SK-N-SH treated with all-trans-retinoic acid at 6 μM for 48 hours (cell line): ENCODE measurements at regions not wholly inside any gene's neighbourhood (a gene's known extent, or its start where the extent isn't known, plus 50 kb on each side); places are given as distances from the start of the nearest gene placed in this dataset.
"Not testable (repeated sequence)": the region's sequence is repeated elsewhere in the genome, so short reads cannot be mapped to it uniquely, and the experiment has no call there.

Experiments
- ARNTL ChIP-seq: fragments of 450-650 bp; formaldehyde crosslinking; IDR thresholded peaks from 2 replicates; pipeline ENCODE4 v1.5.0; 2020; ENCODE audit warnings: low read depth, mild to moderate bottlenecking, moderate library complexity, borderline replicate concordance
- BACH2 ChIP-seq: fragments of 250-450 bp; sonication (Bioruptor Pico); IDR thresholded peaks from 2 replicates; pipeline ENCODE4 v1.9.0; 2021; ENCODE audit warnings: mild to moderate bottlenecking, borderline replicate concordance
- CSDC2 ChIP-seq: fragments of 250-450 bp; sonication (Bioruptor Pico); IDR thresholded peaks from 2 replicates; pipeline ENCODE4 v1.5.0; 2020; ENCODE audit warnings: mild to moderate bottlenecking, moderate library complexity
- ESRRG ChIP-seq: fragments of 250-450 bp; sonication (Bioruptor Pico); IDR thresholded peaks from 2 replicates; pipeline ENCODE4 v1.6.1; 2021; ENCODE audit warnings: mild to moderate bottlenecking
- OSR1 ChIP-seq: fragments of 250-450 bp; sonication (Bioruptor Pico); IDR thresholded peaks from 2 replicates; pipeline ENCODE4 v1.8.0; 2022; ENCODE audit warnings: moderate library complexity, mild to moderate bottlenecking, inconsistent platforms
- RARB ChIP-seq: fragments of 250-450 bp; sonication (Bioruptor Pico); IDR thresholded peaks from 2 replicates; pipeline ENCODE4 v1.8.0; 2021; ENCODE audit warnings: mild to moderate bottlenecking, moderate library complexity
- SNAI2 ChIP-seq: fragments of 250-450 bp; sonication (Bioruptor Pico); IDR thresholded peaks from 2 replicates; pipeline ENCODE4 v1.5.0; 2020; ENCODE audit warnings: mild to moderate bottlenecking, moderate library complexity
- ZC3H10 ChIP-seq: fragments of 250-450 bp; sonication (Bioruptor Pico); IDR thresholded peaks from 2 replicates; pipeline ENCODE4 v1.5.1; 2021; ENCODE audit warnings: mild to moderate bottlenecking, moderate library complexity
- ZFP3 ChIP-seq: fragments of 250-450 bp; sonication (Bioruptor Pico); IDR thresholded peaks from 2 replicates; pipeline ENCODE4 v1.5.0; 2020; ENCODE audit warnings: mild to moderate bottlenecking, moderate library complexity
- ZFP30 ChIP-seq: fragments of 450-650 bp; formaldehyde crosslinking; IDR thresholded peaks from 2 replicates; pipeline ENCODE4 v1.5.0; 2022; ENCODE audit warnings: mild to moderate bottlenecking, moderate library complexity
- TF ChIP-seq, protein P1 (sequence below): fragments of 250-450 bp; sonication (Bioruptor Pico); IDR thresholded peaks from 2 replicates; pipeline ENCODE4 v1.5.1; 2020; ENCODE audit warnings: low read depth, mild to moderate bottlenecking, moderate library complexity
- TF ChIP-seq, protein P2 (sequence below): fragments of 250-450 bp; sonication (Bioruptor Pico); IDR thresholded peaks from 2 replicates; pipeline ENCODE4 v1.8.0; 2020; ENCODE audit warnings: mild to moderate bottlenecking, moderate library complexity, borderline replicate concordance
- TF ChIP-seq, protein P3 (sequence below): fragments of 250-450 bp; sonication (Bioruptor Pico); IDR thresholded peaks from 2 replicates; pipeline ENCODE4 v1.5.1; 2021; ENCODE audit warnings: mild to moderate bottlenecking, moderate library complexity
- TF ChIP-seq, protein P4 (sequence below): fragments of 250-450 bp; sonication (Bioruptor Pico); IDR thresholded peaks from 2 replicates; pipeline ENCODE4 v1.5.0; 2020; ENCODE audit warnings: mild to moderate bottlenecking, moderate library complexity

DNA sequence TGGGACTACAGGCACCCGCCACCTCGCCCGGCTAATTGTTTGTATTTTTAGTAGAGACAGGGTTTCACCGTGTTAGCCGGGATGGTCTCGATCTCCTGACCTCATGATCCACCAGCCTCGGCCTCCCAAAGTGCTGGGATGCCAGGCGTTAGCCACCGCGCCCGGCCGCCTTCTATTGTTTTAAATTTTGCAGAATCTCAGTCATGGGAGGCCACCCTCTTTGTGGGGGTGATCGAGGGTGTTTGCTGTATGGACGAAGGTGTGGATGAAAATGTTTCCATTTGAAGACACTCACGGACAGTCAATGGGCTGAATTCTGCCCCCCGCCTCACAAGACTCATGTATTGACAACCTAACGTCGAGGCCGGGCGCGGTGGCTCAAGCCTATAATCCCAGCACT lies 73.0 kb upstream of the SHOX start:
- TF ChIP-seq ZFP3 (CRISPR knock-in tag); ARNTL (CRISPR knock-in tag); SNAI2 (CRISPR knock-in tag); BACH2 (CRISPR knock-in tag); ZFP30 (CRISPR knock-in tag); OSR1 (CRISPR knock-in tag); ESRRG; CSDC2; ZC3H10; RARB (CRISPR knock-in tag): not testable (repeated sequence)
- TF ChIP-seq, protein P1, sequence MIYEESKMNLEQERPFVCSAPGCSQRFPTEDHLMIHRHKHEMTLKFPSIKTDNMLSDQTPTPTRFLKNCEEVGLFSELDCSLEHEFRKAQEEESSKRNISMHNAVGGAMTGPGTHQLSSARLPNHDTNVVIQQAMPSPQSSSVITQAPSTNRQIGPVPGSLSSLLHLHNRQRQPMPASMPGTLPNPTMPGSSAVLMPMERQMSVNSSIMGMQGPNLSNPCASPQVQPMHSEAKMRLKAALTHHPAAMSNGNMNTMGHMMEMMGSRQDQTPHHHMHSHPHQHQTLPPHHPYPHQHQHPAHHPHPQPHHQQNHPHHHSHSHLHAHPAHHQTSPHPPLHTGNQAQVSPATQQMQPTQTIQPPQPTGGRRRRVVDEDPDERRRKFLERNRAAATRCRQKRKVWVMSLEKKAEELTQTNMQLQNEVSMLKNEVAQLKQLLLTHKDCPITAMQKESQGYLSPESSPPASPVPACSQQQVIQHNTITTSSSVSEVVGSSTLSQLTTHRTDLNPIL (CRISPR knock-in tag): not testable (repeated sequence)
- TF ChIP-seq, protein P2, sequence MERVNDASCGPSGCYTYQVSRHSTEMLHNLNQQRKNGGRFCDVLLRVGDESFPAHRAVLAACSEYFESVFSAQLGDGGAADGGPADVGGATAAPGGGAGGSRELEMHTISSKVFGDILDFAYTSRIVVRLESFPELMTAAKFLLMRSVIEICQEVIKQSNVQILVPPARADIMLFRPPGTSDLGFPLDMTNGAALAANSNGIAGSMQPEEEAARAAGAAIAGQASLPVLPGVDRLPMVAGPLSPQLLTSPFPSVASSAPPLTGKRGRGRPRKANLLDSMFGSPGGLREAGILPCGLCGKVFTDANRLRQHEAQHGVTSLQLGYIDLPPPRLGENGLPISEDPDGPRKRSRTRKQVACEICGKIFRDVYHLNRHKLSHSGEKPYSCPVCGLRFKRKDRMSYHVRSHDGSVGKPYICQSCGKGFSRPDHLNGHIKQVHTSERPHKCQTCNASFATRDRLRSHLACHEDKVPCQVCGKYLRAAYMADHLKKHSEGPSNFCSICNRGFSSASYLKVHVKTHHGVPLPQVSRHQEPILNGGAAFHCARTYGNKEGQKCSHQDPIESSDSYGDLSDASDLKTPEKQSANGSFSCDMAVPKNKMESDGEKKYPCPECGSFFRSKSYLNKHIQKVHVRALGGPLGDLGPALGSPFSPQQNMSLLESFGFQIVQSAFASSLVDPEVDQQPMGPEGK (CRISPR knock-in tag): not testable (repeated sequence)
- TF ChIP-seq, protein P3, sequence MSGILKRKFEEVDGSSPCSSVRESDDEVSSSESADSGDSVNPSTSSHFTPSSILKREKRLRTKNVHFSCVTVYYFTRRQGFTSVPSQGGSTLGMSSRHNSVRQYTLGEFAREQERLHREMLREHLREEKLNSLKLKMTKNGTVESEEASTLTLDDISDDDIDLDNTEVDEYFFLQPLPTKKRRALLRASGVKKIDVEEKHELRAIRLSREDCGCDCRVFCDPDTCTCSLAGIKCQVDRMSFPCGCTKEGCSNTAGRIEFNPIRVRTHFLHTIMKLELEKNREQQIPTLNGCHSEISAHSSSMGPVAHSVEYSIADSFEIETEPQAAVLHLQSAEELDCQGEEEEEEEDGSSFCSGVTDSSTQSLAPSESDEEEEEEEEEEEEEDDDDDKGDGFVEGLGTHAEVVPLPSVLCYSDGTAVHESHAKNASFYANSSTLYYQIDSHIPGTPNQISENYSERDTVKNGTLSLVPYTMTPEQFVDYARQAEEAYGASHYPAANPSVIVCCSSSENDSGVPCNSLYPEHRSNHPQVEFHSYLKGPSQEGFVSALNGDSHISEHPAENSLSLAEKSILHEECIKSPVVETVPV (CRISPR knock-in tag): not testable (repeated sequence)
- TF ChIP-seq, protein P4, sequence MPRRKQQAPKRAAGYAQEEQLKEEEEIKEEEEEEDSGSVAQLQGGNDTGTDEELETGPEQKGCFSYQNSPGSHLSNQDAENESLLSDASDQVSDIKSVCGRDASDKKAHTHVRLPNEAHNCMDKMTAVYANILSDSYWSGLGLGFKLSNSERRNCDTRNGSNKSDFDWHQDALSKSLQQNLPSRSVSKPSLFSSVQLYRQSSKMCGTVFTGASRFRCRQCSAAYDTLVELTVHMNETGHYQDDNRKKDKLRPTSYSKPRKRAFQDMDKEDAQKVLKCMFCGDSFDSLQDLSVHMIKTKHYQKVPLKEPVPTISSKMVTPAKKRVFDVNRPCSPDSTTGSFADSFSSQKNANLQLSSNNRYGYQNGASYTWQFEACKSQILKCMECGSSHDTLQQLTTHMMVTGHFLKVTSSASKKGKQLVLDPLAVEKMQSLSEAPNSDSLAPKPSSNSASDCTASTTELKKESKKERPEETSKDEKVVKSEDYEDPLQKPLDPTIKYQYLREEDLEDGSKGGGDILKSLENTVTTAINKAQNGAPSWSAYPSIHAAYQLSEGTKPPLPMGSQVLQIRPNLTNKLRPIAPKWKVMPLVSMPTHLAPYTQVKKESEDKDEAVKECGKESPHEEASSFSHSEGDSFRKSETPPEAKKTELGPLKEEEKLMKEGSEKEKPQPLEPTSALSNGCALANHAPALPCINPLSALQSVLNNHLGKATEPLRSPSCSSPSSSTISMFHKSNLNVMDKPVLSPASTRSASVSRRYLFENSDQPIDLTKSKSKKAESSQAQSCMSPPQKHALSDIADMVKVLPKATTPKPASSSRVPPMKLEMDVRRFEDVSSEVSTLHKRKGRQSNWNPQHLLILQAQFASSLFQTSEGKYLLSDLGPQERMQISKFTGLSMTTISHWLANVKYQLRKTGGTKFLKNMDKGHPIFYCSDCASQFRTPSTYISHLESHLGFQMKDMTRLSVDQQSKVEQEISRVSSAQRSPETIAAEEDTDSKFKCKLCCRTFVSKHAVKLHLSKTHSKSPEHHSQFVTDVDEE (CRISPR knock-in tag): not testable (repeated sequence)
